Uterus (tissue), 2 donors: ENCODE measurements at regions not wholly inside any gene's neighbourhood (a gene's known extent, or its start where the extent isn't known, plus 50 kb on each side); places are given as distances from the start of the nearest gene placed in this dataset.

Source experiments
- POLR2A ChIP-seq, 2 donors: fragments of 450-650 bp; IDR thresholded peaks; one replicate each; pipeline ENCODE4 v1.6.1; 2016; ENCODE audit warnings: antibody characterized with exemption in 2 of 2, mild to moderate bottlenecking in 1 of 2, moderate library complexity in 1 of 2
- TF ChIP-seq, protein P1 (sequence below), 4 experiments: fragments of 200-600 bp in 2 of 4; fragments of 450-650 bp in 2 of 4; sonication (generic) in 2 of 4; IDR thresholded peaks; one replicate each; pipeline ENCODE4 v1.5.1; 2016 to 2019; ENCODE audit warnings: antibody characterized with exemption in 4 of 4, mild to moderate bottlenecking in 2 of 4, moderate library complexity in 1 of 4

- TF ChIP-seq POLR2A (IDR thresholded peaks at IDR 0.05), result no peak
- TF ChIP-seq, protein P1, sequence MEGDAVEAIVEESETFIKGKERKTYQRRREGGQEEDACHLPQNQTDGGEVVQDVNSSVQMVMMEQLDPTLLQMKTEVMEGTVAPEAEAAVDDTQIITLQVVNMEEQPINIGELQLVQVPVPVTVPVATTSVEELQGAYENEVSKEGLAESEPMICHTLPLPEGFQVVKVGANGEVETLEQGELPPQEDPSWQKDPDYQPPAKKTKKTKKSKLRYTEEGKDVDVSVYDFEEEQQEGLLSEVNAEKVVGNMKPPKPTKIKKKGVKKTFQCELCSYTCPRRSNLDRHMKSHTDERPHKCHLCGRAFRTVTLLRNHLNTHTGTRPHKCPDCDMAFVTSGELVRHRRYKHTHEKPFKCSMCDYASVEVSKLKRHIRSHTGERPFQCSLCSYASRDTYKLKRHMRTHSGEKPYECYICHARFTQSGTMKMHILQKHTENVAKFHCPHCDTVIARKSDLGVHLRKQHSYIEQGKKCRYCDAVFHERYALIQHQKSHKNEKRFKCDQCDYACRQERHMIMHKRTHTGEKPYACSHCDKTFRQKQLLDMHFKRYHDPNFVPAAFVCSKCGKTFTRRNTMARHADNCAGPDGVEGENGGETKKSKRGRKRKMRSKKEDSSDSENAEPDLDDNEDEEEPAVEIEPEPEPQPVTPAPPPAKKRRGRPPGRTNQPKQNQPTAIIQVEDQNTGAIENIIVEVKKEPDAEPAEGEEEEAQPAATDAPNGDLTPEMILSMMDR (IDR thresholded peaks at IDR 0.05), result no peak
Measured at GRCh38 chr18:22742409-22742808, 190.7 kb upstream of the RBBP8 start.
